HG02852 (cell line): ENCODE measurements at regions not wholly inside any gene's neighbourhood (a gene's known extent, or its start where the extent isn't known, plus 50 kb on each side); places are given as distances from the start of the nearest gene placed in this dataset.

Experiments
- ATAC-seq: cut with Tn5 transposase; IDR thresholded peaks from one replicate; pipeline ENCODE4 v1.9.1; 2021; ENCODE audit warnings: mild to moderate bottlenecking, moderate library complexity; ENCODE audit not compliant: unreplicated experiment

DNA sequence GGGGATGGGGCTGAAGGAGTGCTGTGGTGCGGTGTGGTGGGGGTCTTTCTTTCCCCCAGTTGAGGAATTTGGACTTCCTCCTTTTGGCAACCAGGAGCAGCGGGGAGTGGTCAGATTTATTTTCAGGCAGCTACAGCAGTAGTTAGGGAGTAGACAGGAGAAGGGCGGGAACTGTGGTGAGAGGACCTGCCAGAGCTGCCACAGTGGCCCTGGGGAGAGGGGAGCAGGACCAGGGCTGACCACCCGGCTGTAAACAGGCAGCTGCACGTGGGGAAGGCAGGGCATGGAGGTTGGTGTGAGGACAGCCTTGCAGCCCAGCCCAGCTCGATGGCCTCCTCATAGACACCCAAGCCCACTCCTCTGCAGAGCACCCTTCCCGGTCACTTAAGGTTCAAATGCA lies 197.2 kb downstream of the GLI2 start:
- no peak for ATAC-seq

DNA sequence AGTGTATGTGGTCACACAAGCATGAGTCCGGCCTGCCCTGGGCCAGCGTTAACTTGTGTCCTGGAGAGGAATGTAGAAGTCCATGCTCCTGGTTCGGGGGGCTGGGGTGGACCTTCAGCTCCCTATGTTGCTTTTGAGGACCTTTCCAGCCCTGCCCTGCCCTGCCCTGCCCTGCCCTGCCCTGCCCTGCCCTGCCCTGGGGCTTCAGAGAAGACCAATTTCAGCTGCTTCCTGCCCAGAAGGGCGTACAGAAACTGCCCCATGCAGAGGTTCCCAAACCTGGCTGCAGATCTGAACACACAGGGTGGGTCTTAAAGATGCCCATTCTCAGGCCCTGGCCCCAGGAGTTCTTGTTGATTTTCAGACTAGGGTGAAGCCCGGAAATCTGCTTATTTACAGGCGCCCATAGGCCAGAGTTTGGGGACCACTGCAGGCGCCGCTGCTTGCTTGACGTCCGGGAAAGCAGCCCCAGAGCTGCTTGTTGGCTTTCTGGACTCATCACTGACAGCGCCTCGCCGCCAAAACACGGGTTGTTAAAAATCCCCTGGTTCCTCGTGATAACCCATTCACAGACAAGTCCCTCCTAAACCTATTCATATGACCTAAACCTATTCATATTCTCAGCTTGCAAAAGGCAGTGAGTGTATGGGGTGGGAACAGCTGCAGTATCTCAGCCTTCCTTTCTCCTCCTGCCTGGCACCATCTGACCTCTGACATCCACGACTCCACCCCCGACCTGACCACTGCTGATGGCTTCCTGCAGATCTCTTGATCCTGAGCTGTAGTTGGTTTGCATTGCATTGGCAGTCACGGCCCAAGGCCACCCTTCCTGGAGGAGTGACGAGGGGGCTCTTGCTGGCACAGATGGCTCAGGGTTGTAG lies 198.3 kb downstream of the GLI2 start:
- ATAC-seq: no peak

DNA sequence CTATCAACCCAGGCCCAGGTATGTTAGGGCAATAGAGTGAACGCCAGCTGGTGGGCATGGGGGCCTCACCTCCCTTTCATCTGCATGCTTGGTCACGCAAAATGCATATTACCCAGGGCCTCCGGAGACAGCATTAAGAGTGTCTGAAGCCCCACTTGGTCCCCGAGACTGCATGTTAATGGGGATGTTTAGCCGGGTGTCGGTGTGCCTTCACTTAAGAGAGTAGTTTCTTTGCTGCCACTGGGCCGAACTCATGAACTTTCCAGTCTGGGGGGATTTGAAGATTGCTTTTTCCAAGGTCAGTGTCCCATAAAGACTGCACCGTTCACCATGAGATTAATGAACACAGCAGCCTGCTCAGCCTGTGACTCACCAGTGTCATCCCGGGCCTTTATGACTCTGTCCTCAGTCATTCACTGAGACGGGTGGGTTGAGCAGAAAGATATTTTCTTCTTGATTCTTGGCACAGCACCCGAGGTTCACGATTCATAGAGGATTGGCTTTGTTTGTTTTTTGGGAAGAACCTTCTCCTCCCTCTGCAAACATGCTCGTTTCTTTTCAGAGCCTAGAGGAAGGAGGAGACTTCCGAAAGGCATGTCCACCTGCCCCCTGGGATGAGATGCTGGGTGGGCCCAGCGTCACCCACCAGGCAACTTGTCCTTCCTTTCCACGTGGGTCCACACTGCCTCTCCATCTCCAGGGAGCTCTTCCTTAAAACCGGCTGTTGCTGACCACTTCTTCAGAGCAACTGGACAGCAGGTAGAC lies 199.1 kb downstream of the GLI2 start:
- ATAC-seq: no peak

DNA sequence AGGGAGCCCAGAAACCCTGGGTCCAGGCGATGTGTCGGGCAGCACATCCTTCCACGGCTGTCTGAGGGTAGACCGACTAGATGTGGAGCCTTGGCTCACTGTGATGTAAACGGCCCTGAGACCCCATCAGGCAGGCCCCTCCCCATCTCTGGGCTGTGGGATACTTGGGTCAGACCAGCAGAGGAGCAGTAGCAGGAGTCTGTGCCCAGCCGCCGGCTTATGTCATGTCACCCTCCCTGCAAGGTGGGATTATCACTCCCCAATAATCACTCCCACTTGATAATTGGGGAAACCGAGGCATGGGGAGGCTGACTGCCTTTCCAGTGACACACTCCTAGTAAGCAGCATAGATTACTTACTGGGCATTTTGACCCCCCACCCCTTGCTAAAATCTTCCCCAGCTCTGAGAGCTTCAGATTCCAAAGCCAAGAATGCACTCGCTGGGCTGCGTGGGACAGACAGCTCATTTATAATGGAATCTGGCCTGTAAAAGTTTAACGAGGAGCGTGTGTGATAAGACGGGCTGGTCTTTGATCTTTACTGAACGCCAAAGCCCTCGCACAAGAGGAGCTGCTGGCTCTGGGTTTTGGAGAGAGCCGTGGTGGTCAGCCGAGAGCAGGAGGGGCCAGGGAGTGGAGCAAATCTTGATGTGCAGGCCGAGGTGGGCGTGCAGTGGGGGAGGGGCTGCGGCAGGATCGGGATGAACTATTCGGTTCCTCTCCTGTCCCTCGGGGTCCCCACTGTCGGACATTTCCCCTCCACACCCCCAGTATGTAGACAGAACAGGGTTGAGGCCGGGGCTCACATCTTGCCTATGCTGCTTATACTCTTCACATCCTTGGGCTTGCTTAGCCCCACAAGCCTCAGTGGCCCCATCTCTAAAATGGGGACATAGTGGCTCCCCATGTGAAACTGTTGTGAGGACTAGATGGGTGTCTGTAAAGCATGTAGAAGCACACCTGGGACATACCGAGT lies 200.0 kb downstream of the GLI2 start:
- ATAC-seq: no peak

DNA sequence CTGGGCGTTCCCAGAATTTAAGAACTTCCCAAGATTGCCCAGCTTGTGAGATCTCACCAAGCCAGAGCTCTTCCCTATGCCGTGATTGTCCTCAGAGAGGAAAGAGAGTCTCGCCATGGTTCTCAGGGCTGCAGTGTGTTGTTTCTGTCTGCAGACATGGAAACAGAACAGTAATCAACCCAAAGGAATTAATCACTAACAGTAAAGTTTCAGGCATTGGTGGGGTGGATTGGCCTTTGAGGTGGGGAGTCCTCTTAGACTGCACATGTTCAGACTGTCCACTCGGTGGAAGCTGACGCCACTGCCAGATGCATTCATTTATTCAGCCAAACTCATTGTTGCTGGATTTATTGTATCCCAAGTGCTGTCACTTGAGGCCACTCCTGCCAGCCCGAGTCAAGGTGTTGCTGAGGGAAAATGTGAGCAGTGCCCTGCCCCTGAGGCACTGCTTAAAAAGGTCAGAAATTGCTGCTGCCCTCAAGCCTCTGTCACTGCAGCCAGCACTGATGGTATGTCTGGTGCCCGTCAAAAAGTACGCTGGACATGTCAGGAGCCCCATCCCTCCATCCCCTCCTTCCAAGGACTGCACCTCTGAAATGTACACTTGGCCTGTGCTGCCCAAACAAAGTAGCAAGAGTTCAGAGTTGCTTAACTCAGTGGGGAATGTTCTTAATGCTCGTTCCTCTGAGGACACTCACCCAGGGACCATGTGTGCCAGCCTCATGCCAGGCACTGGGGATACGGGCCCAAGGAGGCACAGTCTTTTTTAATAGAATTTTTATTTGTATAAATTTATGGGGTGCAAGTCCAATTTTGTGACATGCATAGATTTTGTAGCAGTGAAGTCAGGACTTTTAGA lies 201.0 kb downstream of the GLI2 start:
- no peak for ATAC-seq

DNA sequence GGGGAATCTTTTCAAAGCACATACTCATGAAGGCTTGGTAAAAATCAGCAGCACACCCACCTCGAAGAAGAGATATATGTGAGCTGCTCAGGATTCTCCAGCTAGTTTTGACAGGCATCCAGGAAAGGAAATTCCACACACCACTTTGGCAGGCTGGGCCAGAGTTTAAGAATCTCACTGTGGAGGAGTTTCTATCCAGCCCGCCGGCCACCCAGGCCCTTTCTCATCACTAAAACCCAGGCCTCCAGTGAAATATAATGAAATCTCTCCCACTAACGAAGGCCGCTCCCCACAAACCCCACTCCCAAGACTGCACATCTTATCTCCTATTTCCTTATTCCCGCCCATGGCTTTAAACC lies 202.0 kb downstream of the GLI2 start:
- no peak for ATAC-seq

DNA sequence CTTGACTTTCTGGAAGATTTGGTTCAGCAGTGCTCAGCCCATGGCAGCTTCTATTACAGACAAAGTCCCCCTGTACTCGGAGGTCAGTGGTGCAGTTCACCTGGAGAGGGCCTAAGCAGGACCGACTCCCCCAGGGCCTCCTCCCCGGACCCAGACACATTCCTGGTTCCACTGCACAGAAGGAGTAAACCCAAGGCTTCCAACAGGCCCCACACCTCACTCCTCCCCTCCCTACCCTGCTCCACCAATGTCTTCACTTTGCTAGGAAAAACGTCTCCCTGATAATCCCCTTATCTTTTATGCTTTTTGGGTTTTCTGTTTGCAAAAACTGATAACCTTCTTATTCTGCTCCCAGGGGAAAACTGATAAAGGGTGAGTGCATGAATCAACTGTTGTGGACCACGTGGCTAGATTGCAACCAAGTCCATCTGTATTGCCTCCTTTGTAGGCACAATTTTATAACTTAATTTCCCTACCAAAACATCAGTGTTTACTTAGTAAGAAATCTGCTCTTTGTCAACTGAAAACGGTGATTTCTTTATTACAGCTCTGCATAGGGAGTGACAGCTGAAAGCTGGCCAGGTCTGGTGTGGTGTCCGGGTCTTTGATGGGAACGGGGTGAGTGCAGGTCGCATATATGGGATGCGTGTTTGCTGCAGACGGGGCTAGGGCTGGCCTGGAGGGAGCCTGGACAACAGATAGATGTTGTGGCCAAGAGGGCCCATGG lies 202.5 kb downstream of the GLI2 start:
- ATAC-seq: no peak

DNA sequence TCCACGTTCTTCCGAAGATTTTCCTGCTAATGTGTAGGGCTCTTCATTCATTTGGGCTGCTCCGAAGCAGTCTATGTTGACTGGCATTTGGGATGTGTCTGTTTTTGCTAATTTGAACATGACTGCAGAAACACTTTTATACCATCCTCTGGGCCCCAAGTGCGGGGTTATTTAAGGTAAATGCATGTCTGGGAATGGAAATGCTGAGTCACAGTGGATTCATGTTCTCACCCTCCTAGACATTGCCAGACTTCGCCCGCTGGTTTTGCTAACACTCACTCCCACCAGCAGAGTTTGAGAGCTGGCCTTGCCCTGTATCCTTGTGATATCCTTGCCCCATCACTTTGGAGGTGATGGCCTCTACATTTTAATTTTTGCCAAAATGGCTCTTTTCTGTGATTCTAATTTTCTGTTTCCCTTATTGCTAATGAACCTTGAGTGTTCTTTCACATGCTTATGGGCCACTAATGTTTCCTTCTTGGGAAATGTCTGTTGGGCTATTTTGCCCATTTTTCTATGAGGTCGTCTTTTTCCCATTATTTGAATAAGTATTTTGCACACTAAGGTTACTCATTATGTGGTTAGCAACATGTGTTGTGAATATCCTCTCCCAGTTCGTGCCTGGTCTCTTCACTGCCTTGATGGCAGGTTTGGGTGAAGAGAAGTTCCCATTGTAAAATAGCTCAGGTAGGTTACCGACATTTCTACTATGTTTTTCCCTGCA lies 204.1 kb downstream of the GLI2 start:
- no peak for ATAC-seq

DNA sequence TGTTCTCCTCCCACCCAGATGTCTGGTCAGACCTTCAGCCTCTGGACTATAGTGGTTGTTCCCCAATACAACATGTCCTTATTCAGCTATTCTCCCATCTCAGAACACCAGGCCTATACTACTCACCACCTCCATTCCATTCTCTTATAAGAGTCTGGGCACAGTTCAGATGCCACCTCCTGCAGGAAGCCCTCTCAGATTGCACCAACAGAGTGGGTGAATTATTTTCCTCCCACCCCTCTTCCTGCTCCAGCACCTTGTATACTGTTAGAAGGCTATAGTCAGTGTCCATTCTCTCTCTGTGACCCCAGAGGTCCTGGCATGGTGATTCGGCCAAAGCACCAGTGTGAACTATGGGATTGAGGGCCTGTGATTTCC lies 204.6 kb downstream of the GLI2 start:
- no peak for ATAC-seq

DNA sequence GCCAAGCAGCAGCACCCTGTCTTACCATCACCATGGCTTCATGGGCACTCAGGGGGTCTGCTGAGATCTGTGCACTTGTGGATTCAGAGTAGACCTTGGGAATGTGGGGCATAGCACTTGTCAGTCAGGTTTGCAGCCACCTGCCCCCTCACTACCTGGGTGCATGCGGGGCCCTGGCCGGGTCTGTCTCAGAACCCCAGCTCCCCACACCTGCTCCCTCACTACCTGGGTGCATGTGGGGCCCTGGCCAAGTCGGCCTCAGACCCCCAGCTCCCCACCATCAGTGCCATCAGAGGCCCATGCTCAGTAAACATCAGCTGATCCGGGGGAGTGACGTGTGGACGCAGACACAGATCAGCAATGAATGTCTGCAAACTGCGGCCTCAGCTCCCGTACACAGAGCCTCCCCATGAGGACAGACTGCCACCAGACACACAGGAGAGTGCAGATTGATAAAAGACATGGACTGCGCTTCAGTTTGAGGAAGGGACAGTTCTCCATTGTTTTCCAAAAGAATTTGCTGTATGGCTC lies 205.1 kb downstream of the GLI2 start:
- ATAC-seq: no peak

DNA sequence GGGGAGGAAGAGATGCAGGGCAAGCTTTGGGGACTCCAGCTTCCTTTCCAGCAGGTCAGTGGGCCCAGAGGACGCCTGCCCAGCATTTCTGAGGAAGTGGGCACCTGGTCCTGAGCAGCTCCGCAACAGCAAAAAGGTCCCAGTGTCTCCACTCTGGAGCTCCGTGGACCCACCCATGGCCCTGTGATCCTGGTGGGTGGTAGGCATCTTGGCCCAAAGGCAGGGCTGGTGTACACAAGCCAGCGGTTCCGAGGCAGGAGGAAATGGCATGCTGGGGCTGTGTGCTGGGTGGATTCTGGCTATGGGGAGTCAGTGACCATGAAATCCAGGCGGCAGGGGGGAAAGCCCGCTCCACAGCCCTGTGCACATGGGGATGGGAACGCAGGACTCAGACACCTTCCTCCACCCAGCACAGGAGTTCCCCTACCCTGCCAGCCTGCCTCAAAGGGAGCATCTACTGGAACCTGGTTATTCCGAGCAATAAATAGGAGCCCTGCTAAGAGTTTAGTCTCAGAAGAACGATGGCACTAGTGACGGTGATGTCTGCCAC lies 206.0 kb downstream of the GLI2 start:
- ATAC-seq: no peak

DNA sequence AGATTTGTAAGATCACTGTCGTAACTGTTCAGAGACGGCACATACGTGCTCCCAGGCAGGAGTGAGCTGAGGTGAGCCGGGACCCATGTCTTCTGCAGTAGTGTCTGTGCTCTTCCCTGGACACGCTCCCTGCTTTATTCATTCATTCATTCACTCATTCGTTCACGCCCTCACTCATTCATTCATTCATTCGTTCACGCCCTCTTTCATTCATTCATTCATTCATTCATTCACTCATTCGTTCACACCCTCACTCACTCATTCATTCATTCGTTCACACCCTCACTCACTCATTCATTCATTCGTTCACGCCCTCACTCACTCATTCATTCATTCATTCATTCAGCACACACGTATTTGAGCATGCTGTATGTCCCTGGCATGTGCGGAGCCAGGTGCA lies 207.0 kb downstream of the GLI2 start:
- ATAC-seq: no peak

DNA sequence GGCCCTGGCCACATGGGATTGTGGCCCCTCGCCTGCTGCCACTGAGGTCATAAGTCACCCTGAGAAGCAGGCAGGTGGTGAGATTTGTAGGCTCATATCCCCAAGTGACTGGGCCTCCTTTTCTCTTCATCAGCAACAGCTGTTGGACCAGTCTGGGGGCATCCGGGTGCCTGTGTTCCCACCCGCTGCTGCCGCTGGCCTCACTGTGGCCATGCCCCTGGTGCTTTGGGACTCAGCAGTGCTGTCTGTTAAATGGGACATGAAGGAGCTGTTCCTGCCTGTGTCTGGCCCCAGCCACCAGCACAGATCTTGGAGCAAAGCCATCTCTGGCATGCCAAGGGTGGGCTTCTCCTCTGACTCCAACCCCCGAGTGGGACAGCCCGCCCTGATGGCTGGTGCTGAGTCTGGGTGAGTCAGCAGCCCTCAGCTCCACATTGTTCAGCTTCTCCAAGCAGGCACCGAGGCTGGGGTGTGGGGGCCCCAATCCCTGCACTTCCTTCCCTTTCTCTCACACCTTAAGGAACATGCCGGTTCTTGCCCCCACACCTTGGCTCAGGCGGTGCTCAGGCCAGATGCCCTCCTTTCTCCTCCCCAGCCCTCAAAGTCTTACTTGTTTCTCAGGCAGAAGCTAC lies 207.9 kb downstream of the GLI2 start:
- no peak for ATAC-seq

DNA sequence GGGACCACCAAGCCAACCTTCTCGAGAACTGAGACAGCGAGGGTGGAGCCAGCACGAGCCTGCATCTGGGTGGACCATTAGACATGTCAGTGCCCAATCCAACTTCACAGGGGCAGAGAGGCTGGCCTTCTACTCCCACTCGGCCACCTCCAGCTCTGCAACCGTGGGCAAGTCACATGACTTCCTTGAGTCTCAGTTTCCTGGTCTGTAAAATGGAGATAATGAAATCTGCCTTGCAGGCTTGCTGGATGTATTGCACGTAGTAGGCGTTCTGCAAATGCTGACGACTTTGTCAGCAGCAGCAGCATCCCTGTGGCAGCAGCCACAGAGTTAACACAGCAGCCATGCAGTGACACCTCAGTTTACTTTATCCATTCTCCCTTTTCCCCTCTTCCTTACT lies 208.9 kb downstream of the GLI2 start:
- ATAC-seq: no peak

DNA sequence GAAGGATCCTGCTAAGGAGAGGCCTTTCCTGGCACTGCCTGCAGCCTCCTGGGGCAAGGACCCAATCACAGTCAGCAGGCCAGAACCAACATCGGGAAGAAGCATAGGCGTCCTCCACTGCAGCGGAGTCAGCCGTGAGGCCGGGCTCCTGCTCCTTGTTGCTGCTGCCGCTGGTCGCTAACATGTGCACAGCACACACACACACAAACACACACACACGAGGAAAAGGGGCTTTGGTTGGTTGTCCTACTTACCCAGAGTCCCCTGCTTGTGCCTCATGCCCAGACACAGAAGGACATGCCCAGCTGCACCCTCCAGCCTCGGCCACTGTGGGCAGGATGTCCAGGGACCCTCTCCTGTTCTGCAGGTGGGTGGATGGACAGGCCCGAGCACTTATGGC lies 209.4 kb downstream of the GLI2 start:
- ATAC-seq: no peak

DNA sequence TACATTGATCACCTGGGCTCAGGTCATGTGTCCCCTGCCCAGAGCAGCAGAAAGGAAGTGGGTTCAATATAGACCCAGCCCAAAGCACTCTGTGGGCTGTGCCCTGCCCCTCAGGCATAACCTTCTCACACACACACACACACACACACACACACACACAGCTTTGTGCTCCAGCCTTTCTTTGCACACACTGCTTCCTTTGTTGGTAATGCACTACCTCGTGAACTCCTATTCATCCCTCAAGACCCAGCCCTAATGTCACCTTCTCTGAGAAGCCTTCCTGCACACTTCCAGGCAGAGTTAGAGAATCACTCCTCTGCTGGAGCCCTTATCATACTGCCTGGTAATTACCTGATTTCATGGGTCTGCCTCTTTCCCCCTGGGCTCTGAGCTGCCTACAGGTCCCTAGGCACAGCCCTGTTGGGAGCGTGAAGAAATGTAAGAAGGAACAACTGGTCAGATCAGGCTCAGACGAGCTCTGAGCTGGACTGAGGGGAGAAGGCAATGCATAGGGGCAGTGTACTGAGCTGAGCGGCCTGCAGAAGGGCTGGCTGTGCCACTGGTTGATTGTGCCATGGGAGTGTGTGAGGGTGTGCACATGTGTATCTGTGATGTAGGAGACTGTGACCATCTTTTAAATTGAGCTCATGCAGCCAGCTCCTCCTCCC lies 210.3 kb downstream of the GLI2 start:
- ATAC-seq: no peak

DNA sequence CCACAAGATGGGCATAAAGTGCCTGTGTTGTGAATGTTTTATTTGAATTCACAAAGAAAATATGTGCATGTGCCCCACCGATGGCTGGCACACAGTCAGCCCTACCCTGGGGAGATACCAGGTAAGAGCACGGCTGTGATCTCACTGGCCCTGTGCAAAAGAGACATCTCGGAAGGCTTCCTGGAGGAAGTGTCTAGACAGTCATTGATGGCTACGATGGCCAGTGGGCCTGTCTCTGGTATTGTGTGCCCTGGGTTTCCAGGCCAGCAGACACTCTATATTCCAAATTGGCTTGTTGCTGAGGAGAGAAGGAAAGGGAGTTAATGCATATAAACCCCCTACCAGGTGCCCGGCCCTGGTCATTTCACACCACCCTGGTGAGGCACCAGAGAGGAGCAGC lies 211.7 kb downstream of the GLI2 start:
- no peak for ATAC-seq
